Iris pigment epithelial cell (primary cell): ENCODE measurements at regions not wholly inside any gene's neighbourhood (a gene's known extent, or its start where the extent isn't known, plus 50 kb on each side); places are given as distances from the start of the nearest gene placed in this dataset.
"Not testable (repeated sequence)": the region's sequence is repeated elsewhere in the genome, so short reads cannot be mapped to it uniquely, and the experiment has no call there.

Experiments
- DNase-seq: peaks from one replicate; pipeline ENCODE4 v3.0.0-alpha.2; 2011; ENCODE audit warnings: low read depth

DNA sequence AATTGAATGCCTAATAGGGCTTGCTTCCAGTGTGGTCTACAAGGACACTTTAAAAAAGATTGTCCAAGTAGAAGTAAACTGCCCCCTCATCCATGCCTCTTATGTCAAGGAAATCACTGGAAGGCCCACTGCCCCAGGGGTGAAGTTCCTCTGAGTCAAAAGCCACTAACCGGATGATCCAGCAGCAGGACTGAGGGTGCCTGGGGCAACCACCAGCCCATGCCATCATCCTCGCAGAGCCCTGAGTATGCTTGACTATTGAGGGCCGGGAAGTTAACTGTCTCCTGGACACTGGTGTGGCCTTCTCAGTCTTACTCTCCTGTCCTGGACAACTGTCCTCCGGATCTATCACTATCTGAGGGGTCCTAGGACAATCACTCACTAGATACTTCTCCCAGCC lies 411.5 kb downstream of the TENT5A start:
- DNase-seq: no peak

DNA sequence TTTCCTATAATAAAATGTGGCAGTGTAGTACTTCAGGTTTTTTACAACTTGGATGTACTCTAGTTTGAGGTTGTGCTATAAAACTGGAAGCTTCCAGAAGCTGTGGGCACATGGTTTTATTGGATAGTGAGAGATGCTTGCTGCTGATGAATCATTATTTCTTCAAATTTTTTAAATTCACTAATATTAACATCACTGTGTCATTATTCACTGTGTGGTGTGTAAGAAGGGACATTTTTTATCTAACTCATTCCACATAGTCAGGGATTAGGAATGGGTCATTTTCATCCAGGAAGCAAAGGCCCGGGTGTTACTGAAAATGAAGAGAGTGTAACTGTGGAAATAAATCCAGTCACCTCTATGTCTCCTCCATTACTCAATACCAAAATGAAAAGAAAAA lies 421.0 kb downstream of the TENT5A start:
- peak; percentile 20 for DNase-seq

DNA sequence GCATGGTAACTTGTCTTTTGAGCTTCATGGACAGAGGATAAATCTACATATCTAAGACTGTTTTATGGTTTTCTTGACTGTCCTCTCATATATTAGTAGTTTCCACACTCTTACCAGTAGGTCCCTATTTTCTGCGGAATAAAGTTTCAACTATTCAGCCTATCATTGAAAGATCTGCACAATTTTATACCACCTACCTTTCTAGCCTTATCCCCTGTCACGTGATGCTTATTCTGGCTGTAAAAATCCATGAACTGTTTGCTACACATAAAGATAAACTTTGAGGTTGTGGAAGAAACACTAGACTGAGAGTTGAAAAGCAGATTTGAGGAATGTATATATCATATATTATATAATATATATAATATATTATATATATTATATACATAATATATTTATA lies 423.8 kb downstream of the TENT5A start:
- no peak for DNase-seq

DNA sequence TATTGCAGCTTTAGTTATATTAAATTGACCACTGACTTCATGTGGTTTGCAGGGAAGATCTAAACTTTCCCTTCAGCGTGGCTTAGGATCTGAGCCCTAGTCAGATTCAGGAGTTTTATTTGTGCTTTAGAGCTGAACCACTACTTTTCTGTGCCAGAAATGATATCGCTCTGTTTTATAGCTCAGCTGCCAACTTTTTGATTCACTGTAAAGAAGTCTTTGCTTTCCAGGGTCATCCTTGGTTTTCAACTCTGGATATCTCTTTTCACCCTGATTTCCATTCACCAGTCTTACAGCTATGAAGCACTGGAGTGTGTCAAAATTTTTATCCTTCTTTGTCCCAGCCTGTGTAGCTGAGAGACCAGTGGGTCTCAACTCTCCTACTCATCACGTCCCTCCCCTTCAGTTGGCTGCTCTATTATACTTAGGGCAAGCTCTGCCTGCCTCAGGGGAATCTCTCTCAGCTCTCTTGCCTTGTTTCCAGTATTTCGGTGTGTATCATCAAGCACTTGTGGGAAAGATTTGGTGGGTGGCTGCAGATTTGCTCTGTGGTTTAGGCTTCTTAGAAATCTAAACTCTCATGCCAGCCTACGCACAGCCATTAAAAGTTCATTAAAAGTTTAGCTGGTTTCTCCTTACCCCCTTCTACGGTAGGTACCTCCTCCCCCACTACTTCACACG lies 425.5 kb downstream of the TENT5A start:
- no peak for DNase-seq

DNA sequence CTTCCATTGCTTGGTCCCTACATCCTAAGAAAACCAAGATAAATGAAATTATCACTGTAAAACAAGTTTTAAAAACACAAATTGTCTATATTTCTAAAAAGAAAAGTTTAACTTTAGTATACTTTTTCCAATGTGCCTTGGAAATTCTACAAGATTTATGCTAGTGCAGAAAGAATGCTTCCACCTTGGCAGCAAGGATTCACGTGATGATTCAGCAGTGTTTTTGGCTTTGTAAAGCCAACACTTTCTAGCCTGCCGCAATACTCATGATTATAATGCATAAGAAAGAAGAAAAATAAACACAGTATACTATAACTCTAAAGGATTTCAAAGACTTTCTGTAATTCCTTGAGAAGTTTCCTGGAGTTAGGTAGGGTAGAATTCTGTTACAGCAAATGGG lies 442.7 kb downstream of the TENT5A start:
- DNase-seq: no peak

DNA sequence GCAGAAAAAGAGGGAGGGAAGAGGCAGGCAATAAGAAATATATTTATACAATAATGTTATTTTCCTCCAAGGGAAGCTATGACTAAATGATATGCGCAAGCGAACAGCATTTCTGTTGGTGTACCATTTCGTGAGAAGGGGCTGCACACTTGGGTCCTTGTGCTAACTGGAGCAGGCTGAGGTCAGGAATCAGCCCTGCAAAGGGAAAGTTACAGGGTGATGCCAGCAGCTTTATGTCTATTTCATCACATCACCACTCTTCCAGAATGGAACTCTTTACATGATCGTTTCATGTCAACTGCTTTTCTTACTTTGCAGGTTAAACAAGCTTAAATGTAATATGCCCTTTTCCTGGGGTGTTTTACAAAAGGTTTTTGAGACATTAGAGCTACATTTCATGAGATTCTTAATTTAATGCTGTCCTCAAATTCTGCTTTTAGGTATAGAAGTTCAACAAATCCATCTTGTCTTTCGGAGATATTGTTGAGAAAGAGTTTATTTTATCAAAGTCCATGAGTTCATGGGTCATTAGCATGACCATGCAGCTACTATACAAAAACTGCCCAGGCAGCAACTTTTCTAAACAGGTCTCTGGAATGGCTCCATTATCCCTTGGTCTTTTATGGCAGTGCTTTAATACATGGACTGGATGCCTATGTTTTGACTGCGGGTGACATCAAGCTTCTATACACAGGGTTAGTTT lies 443.8 kb downstream of the TENT5A start:
- DNase-seq: no peak

DNA sequence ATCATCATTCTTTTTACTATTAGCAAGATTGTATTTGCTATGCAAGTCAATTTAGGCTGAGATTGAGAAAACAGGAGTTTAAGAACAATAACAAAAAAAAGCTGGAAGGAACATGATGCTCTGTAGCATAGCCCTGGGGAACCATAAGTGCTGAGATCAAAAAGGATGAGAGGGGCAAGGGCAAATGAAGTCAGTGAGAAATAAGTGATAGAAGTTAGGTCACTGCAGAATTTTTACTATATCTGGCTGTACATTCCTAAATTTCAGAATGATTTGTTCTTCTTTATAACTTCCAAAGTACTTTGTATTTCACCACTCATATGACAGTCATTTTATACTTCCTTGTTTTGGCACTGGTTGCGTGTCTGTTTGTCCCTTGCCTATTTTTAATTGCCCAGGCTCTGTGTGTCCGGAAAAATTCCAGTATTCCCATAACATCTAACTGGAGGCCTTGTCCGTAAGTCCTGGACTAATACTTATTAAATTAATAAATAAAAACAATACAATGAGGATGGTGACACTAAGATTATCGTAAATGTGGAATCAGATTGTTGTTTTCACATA lies 444.7 kb downstream of the TENT5A start:
- no peak for DNase-seq

DNA sequence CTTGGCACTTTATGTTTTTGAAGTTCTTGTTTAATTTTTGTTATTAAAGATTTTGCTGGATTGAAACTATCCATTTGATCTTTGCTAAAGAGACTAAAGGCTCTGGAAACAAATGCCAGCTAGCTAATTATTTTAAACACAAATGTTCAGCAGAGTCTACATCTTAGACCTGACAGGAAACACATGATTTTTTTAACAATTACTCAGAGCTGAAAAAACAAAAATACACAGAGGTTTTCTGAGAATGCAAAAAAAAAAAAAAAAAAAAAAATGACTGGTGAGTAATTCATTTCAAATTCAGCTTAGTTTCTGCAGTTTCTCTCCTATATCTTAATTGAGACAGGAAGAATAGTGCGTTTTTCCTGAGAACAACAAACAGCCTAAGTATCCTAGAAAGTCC lies 448.0 kb downstream of the TENT5A start:
- no peak for DNase-seq

DNA sequence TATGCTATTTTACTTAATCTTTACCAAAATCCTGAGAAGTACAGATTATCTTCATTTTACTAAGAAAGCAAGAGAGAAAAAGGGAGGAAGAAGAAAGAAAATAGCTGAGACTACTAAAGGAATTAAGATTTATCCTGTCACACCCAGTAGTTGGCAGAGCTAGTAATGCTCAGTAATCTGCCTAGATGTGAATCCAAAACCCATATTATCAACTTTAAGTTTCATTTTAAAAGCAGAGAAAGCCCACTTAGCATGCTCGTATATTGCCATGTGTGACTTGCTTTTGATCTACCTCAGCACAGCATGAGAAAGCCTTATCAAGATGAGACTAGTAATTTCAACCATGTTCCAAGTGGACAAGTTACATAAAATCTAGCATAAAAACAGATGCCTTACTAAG lies 451.5 kb downstream of the TENT5A start:
- no peak for DNase-seq

DNA sequence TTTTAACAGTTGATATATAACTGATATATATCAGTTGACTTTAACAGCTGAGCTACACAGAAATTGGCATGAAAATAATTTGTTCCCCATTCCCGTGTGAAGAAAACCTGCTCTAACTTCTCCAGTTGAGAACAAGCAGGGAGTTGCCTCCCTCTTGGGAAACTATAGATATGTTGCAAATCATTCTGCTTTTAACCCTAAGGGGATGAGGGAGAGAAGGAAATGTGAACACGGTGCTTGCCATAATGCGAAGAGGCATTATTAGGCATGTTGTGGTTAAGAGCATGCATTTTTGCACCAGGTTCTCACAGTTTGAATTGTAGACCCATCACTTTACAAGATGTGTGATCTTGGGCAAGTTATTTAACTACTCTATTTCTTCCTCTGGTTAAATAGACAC lies 453.7 kb downstream of the TENT5A start:
- DNase-seq: no peak

DNA sequence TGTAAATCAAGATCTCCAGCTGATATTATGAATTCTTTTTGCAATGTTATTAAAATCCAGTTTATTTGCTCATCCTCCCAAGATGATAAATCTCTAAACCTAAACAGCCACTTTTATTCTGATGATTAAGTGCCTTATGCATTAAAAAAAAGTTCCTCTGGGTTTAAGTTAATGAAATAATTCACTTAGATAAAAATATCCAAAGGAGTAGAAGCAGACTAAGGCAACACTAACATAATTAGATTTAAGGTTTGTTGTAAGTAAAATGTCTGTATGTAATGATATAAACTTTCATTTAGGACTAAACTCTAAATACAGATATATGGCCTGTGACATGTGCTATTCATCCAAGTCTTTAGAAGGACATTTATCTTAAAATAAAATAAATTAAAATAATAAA lies 457.2 kb downstream of the TENT5A start:
- no peak for DNase-seq

DNA sequence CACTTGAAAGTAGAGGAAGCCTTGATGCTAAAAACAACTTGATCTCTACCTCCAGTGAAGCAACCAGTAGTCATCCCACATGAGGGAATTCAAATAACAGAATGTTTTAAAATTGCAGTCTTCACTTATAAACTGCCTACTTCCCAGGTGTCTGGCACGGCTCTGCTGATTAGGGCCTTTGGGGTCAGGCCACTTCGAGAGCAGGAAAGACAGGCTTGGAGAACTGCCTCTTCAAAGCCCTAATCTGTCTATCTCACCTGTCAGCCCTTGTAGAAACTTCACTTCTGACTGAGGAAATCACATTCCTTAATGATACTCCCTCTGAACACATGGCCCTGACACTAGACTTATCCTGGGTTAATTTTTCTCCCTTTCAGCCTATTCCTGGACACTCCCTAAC lies 458.6 kb downstream of the TENT5A start:
- no peak for DNase-seq

DNA sequence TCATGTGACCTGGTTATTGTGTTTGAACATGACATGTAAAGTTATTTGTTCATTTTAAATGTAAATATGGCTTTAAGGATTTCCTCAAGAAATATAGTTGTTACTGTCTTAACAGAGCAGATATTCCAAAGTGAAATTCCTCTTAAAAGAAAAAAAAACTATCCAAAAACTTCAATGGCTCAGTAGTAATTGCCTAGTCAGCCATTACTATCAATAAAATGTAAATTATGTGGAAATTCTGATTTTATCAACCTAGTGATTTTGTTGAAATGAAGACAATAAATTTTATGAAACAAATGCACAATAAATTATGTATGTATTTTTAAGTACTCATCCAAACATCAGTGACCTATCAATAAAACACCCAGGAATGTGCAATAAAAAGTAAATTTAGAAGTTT lies 463.3 kb downstream of the TENT5A start:
- DNase-seq: no peak

DNA sequence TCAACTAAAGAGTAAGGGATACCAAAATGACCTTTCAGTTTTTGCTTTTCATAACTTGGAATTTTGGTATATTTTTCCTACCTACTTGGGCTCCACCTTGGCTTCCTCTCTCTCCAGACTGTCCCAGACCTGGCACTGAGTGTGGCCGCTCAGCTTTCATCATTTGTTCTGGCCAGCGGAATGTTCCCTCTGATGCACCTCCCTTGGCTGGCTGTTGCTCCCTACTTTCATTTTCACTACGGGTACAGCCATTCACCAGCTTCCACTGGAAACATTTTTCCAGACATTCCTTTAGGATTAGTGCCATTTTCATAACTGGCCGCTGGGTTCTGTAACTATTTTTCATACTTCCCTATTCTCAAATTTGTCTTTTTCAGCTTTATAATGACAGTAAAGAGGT lies 487.4 kb downstream of the TENT5A start:
- DNase-seq: peak; percentile 40

DNA sequence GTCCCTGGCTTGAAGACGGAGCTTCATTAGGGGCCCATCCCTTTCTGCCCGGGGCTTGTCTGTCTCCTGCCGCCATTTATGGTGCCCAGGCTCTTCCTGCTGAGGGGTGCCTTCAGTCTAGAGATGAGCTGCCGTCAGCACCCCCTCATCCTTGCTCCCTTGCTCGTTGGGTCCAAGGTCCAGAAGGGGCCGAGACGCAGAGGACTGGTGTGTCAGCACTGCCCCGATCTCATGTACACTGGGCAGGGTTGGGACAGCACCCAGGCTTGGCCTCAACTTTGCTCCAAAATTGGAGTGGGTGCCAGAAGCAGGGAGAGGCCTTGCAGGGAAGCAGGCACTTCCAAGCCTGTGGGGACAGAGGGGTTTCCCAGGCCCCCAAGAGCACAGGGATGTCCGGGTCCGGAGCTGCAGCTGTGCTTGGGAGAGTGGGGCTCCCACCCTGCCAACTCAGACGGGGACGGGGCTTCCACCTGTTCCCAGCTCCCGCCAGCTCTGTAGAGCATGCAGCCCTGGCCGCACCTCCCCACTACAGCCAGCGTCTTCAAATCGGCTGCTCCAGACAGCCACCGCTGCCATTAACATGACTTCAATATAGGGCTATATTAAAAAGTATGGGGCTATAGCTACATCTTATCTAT lies 488.8 kb downstream of the TENT5A start:
- DNase-seq: no peak

DNA sequence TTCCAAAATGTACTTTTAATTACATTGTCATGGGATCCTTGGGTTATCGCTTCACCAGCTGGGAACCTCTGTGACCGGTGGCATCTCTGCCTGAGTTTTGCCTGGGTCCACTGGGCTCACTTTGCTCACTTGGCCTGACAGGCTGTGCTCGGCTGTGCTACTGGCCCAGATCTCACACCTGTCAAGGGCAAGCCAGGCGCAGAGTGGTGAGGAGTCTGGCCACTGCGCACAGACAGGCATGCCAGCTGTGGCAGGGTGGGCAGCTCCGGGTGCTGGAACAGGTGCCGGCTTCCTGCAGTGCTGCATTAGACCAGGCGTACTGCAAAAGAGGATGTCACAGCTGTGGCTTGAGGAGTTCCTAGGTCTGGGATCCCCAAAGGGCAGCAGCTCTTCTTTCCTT lies 489.8 kb downstream of the TENT5A start:
- DNase-seq: no peak

DNA sequence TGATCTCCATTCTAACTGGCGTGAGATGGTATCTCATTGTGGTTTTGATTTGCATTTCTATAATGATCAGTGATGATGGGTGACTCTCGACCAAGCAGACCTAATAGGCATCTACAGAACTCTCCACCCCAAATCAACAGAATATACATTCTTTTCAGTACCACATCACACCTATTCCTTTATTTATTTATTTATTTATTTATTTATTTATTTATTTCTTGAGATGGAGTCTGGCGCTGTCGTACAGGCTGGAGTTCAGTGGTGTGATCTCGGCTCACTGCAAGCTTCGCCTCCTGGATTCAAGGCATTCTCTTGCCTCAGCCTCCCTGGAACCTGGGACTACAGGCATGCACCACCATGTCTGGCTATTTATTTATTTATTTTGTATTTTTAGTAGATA lies 496.3 kb downstream of the TENT5A start:
- DNase-seq: not testable (repeated sequence)

DNA sequence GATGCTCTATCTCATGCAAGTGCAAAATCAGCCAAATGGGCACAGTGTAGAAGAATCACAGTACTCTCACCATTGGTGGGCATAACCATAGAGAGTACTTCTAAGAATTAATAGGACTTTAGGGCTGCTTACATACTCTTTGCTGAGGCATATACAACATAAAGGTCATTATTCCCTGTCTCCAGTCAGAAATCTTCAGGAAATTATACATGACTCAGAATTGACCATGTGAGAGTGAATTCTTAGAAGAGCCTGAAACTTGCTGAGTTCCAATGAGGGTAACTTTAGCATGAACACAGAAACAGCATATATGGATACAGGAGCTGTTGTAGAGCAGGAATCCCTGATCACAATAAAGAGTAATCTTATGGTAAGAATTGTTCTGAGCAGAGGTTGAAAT lies 498.7 kb downstream of the TENT5A start:
- no peak for DNase-seq

DNA sequence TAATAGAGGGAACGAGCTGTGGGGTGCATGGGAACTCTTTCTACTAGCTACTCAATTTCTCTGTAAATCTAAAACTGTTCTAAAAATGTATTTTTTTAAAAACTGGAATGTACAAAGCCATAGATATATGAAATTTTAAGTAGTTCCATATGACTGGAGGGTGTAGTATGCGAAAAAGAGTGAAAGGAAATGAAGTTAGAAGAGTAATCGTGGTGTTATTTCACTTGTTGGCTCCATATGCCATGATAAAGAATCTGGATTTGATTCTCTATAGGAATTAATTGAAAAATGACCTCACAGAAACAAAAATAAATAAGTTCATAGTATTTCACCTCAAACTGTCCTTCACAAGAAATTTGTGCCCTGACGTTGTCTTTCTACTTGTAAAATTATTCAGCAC lies 500.2 kb downstream of the TENT5A start:
- no peak for DNase-seq

DNA sequence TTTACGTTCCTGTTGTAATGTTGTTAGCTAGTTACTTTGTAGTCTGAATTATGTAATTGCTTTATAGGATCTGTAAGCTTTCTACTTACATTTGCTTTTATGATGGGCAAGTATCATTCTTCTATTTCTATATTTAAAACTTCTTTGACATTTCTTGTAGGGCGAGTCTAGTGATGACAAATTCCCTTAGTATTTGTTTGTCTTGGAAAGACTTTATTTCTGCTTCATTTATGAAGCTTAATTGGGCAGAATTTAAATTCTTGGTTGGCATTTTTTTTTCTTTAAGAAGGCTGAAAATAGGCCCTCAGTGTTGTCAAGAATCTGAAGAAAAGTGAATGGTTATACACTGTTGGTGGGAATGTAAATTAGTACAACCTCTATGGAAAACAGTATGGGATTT lies 506.3 kb downstream of the TENT5A start:
- no peak for DNase-seq

DNA sequence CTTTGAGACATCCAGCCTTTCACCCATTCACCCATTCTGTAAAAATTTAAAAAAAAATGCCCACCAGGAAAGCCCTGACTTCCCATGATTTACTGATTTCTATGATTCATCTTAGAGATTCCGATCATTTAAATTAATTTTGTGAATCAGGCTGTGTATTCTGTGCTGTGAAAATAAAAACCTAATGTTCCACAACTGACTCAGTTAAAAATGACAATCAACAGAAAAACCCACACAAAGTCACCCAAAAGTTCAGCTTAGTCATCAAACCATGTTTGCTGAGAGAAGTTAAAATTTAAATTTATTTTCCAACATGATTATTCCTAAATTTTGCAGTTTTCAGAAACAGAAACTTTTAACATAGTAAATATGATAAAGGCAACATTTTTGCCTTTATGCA lies 509.9 kb downstream of the TENT5A start:
- no peak for DNase-seq

DNA sequence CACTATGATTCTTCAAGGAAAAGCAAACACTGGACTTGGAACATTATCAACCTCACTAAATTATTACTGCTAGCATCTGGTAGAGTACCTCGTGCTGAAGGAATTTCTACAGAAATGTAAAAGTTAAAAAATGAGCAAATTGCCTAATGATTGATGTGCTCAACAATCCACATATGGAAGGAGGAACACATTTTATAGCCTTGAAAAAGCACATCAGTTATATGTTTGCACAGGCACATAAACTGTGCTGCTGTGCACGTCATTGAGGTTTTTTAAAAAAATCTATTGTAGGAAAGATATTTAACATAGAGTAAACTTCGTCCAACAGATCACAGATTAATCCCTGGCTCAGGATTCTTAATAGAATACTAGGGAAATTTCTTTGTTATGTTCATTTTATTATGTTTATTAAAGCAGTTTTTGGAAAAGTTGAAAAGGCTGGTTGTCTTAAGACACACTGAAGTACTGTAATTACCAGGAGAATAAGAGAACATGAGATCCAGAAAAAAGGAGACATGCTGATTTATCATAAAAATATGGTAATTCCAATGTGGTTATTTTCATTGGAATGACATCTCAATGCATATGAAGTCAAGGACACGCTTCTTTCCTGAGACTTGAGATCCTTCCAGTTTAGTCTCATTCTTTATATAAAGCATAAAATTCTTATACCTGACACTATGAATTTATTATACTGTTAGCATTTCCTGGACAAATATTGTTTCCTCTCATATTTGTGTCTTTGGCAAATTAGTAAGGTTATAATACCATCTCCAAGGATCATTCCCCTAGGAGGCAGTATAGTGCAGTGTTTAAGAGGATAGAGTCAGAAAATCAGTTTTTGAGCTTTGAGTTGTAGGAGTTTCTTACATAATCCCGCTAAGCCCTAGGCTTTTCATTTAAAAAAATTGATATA lies 511.1 kb downstream of the TENT5A start:
- DNase-seq: peak; percentile 58
